ENCODE measurements at regions not wholly inside any gene's neighbourhood (a gene's known extent, or its start where the extent isn't known, plus 50 kb on each side); places are given as distances from the start of the nearest gene placed in this dataset.
"Not testable (repeated sequence)": the region's sequence is repeated elsewhere in the genome, so short reads cannot be mapped to it uniquely, and the experiment has no call there.

GRCh38 chr16:51981725-51982124 lies 565.2 kb downstream of the TOX3 start:
- Mint-ChIP-seq H3K4me1 (no peaks in the 10 kb centered on the region), H3K36me3 (no peaks in the 10 kb centered on the region), H3K27ac (no peak overlapping the region), H3K4me3 (no peak overlapping the region), H3K9me3 (peaks cover 13% of the 10 kb centered on the region)
- DNase-seq (ENCODE audit: low spot score in 2 of 2) (no peak), ATAC-seq (no peak)

- not testable (repeated sequence) for ATAC-seq; H3K36me3 Mint-ChIP-seq; H3K4me1 Mint-ChIP-seq; H3K27ac Mint-ChIP-seq; H3K9me3 Mint-ChIP-seq; DNase-seq (ENCODE audit: low spot score in 2 of 2); H3K4me3 Mint-ChIP-seq
These were observed 569.4 kb downstream of the TOX3 start for GRCh38 chr16:51977506-51977905.

GRCh38 chr16:51971184-51971583 lies 575.8 kb downstream of the TOX3 start:
- H3K4me3 Mint-ChIP-seq, result no peak overlapping the region
- H3K27ac Mint-ChIP-seq, result no peak overlapping the region
- peaks cover 8% of the 10 kb centered on the region for H3K9me3 Mint-ChIP-seq
- no peak for ATAC-seq
- no peak for DNase-seq (ENCODE audit: low spot score in 2 of 2)
- no peaks in the 10 kb centered on the region for H3K36me3 Mint-ChIP-seq
- H3K4me1 Mint-ChIP-seq, result no peaks in the 10 kb centered on the region

GRCh38 chr16:51968749-51969148 lies 578.2 kb downstream of the TOX3 start:
- H3K27ac Mint-ChIP-seq, result no peak overlapping the region
- ATAC-seq, result no peak
- H3K9me3 Mint-ChIP-seq, result peaks cover 8% of the 10 kb centered on the region
- H3K4me1 Mint-ChIP-seq, result no peaks in the 10 kb centered on the region
- no peak overlapping the region for H3K4me3 Mint-ChIP-seq
- no peak for DNase-seq (ENCODE audit: low spot score in 2 of 2)
- no peaks in the 10 kb centered on the region for H3K36me3 Mint-ChIP-seq

- ATAC-seq (no peak), DNase-seq (ENCODE audit: low spot score in 2 of 2) (no peak)
- peaks cover 8% of the 10 kb centered on the region for H3K9me3 Mint-ChIP-seq
- no peak overlapping the region for H3K4me3 Mint-ChIP-seq
- no peaks in the 10 kb centered on the region for H3K36me3 Mint-ChIP-seq
- H3K27ac Mint-ChIP-seq, result no peak overlapping the region
- no peaks in the 10 kb centered on the region for H3K4me1 Mint-ChIP-seq
These were observed 579.3 kb downstream of the TOX3 start for GRCh38 chr16:51967646-51968045.

GRCh38 chr16:51960931-51961330 lies 586.0 kb downstream of the TOX3 start:
- no peaks in the 10 kb centered on the region for H3K4me1 Mint-ChIP-seq
- no peak overlapping the region for H3K4me3 Mint-ChIP-seq
- ATAC-seq (no peak), DNase-seq (ENCODE audit: low spot score in 2 of 2) (no peak)
- H3K27ac Mint-ChIP-seq, result no peak overlapping the region
- H3K9me3 Mint-ChIP-seq, result peaks cover 14% of the 10 kb centered on the region
- no peaks in the 10 kb centered on the region for H3K36me3 Mint-ChIP-seq

- Mint-ChIP-seq H3K36me3 (no peaks in the 10 kb centered on the region), H3K27ac (no peak overlapping the region), H3K4me3 (no peak overlapping the region), H3K9me3 (peaks cover 4% of the 10 kb centered on the region), H3K4me1 (no peaks in the 10 kb centered on the region)
- DNase-seq (ENCODE audit: low spot score in 2 of 2) (no peak), ATAC-seq (no peak)
These were observed 593.5 kb downstream of the TOX3 start for GRCh38 chr16:51953286-51953985.

- Mint-ChIP-seq H3K4me3 (no peak overlapping the region), H3K4me1 (no peaks in the 10 kb centered on the region), H3K36me3 (no peaks in the 10 kb centered on the region), H3K27ac (no peak overlapping the region), H3K9me3 (no peaks in the 10 kb centered on the region)
- no peak for DNase-seq (ENCODE audit: low spot score in 2 of 2)
- no peak for ATAC-seq
These were observed 594.4 kb downstream of the TOX3 start for GRCh38 chr16:51952500-51952899.

- Mint-ChIP-seq H3K9me3 (peaks cover 3% of the 10 kb centered on the region), H3K36me3 (no peaks in the 10 kb centered on the region), H3K4me1 (no peaks in the 10 kb centered on the region), H3K27ac (no peak overlapping the region), H3K4me3 (no peak overlapping the region)
- no peak for ATAC-seq
- no peak for DNase-seq (ENCODE audit: low spot score in 2 of 2)
These were observed 595.2 kb downstream of the TOX3 start for GRCh38 chr16:51951668-51952298.

- Mint-ChIP-seq H3K4me1 (no peaks in the 10 kb centered on the region), H3K9me3 (peaks cover 3% of the 10 kb centered on the region), H3K4me3 (no peak overlapping the region), H3K27ac (no peak overlapping the region), H3K36me3 (no peaks in the 10 kb centered on the region)
- ATAC-seq (no peak), DNase-seq (ENCODE audit: low spot score in 2 of 2) (no peak)
These were observed 596.7 kb downstream of the TOX3 start for GRCh38 chr16:51950118-51950780.

GRCh38 chr16:51949282-51949681 lies 597.7 kb downstream of the TOX3 start:
- no peak for ATAC-seq
- Mint-ChIP-seq H3K27ac (no peak overlapping the region), H3K4me3 (no peak overlapping the region), H3K4me1 (no peaks in the 10 kb centered on the region), H3K36me3 (no peaks in the 10 kb centered on the region), H3K9me3 (peaks cover 3% of the 10 kb centered on the region)
- DNase-seq (ENCODE audit: low spot score in 2 of 2), result no peak

GRCh38 chr16:51941412-51941811 lies 605.5 kb downstream of the TOX3 start:
- Mint-ChIP-seq H3K4me1 (no peaks in the 10 kb centered on the region), H3K4me3 (no peak overlapping the region), H3K9me3 (peaks cover 3% of the 10 kb centered on the region), H3K36me3 (no peaks in the 10 kb centered on the region), H3K27ac (no peak overlapping the region)
- ATAC-seq (no peak), DNase-seq (ENCODE audit: low spot score in 2 of 2) (no peak)

GRCh38 chr16:51940183-51940582 lies 606.8 kb downstream of the TOX3 start:
- no peaks in the 10 kb centered on the region for H3K36me3 Mint-ChIP-seq
- H3K4me3 Mint-ChIP-seq, result no peak overlapping the region
- ATAC-seq (no peak), DNase-seq (ENCODE audit: low spot score in 2 of 2) (no peak)
- H3K27ac Mint-ChIP-seq, result no peak overlapping the region
- H3K9me3 Mint-ChIP-seq, result peaks cover 3% of the 10 kb centered on the region
- no peaks in the 10 kb centered on the region for H3K4me1 Mint-ChIP-seq

- no peak for DNase-seq (ENCODE audit: low spot score in 2 of 2)
- Mint-ChIP-seq H3K27ac (no peak overlapping the region), H3K4me3 (no peak overlapping the region), H3K36me3 (no peaks in the 10 kb centered on the region), H3K9me3 (peaks cover 3% of the 10 kb centered on the region), H3K4me1 (no peaks in the 10 kb centered on the region)
- ATAC-seq, result no peak
These were observed 607.5 kb downstream of the TOX3 start for GRCh38 chr16:51939378-51939871.

- H3K27ac Mint-ChIP-seq, result no peak overlapping the region
- H3K36me3 Mint-ChIP-seq, result no peaks in the 10 kb centered on the region
- H3K4me1 Mint-ChIP-seq, result no peaks in the 10 kb centered on the region
- no peak overlapping the region for H3K4me3 Mint-ChIP-seq
- ATAC-seq, result no peak
- H3K9me3 Mint-ChIP-seq, result peaks cover 6% of the 10 kb centered on the region
- DNase-seq (ENCODE audit: low spot score in 2 of 2), result no peak
These were observed 608.1 kb downstream of the TOX3 start for GRCh38 chr16:51938861-51939260.

- Mint-ChIP-seq H3K36me3 (no peaks in the 10 kb centered on the region), H3K27ac (no peak overlapping the region), H3K4me3 (no peak overlapping the region), H3K4me1 (no peaks in the 10 kb centered on the region), H3K9me3 (peaks cover 9% of the 10 kb centered on the region)
- DNase-seq (ENCODE audit: low spot score in 2 of 2), result no peak
- ATAC-seq, result no peak
These were observed 609.2 kb downstream of the TOX3 start for GRCh38 chr16:51937771-51938170.

Data from stimulated activated effector memory CD8-positive, alpha-beta T cell treated with anti-CD3 and anti-CD28 coated beads, Interleukin-12 subunit alpha, Interleukin-12 subunit beta, amount 100 ng/mL, for 72 hours (primary cell).